ENCODE measurements at regions not wholly inside any gene's neighbourhood (a gene's known extent, or its start where the extent isn't known, plus 50 kb on each side); places are given as distances from the start of the nearest gene placed in this dataset.
A peak's percentile ranks its signal among the peaks of the same experiment; 100 is the strongest.

DNA sequence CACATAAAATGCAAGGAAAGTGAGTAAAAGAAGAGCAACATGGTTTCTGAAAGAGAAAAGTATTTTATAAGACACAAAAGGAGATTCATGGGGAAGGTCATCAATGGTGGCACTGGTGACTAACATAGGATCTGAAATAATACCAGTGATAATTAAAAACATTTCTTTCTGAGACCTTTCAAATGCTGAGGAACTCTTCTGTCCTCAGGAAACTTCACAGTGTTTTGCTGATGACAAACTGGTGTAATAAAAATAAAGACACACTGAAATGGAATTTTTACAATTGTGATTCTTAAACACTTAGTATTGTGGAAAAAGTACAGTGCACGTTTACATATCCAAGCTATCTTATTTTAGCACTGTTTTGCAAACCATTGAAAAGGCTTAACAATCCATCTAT lies 80.4 kb upstream of the ZBTB20 start:
- Histone ChIP-seq H3K4me1 (ENCODE audit: control insufficient read depth, insufficient read depth, low read length, poor library complexity, severe bottlenecking) (no peaks in the 10 kb centered on the region), H3K9me3 (ENCODE audit: control insufficient read depth, low read length) (no peaks in the 10 kb centered on the region), H3K36me3 (ENCODE audit: control insufficient read depth, insufficient read depth, low read length) (no peaks in the 10 kb centered on the region), H3K4me3 (ENCODE audit: extremely low read depth, insufficient read depth, low read length, poor library complexity, severe bottlenecking) (no peak overlapping the region), H3K27ac (ENCODE audit: low read depth, low read length, severe bottlenecking) (no peak overlapping the region)
- WGBS, 2 experiments (ENCODE audit: insufficient coverage in 2 of 2) = 86% methylated on average over 1 of the region's 1 CpG; no CpG with 5 or more reads in 1 of the 2 experiments

DNA sequence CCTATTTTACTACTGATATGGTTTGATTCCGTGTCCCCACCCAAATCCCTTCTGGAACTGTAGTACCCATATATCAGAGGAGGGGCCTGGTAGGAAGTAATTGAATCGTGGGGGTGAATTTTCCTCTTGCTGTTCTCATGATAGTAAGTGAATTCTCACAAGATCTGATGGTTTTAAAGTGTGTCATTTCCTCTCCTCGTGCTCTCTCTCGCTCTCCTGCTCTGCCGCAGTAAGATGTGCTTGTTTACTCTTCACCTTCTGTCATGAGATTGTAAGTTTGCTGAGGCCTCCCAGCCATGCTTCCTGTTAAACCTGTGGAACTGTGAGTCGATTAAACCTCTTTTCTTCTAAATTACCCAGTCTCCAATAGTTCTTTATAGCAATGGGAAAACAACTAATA lies 81.2 kb upstream of the ZBTB20 start:
- no peaks in the 10 kb centered on the region for H3K36me3 ChIP-seq (ENCODE audit: control insufficient read depth, insufficient read depth, low read length)
- H3K9me3 ChIP-seq (ENCODE audit: control insufficient read depth, low read length) = no peaks in the 10 kb centered on the region
- H3K27ac ChIP-seq (ENCODE audit: low read depth, low read length, severe bottlenecking) = no peak overlapping the region
- H3K4me3 ChIP-seq (ENCODE audit: extremely low read depth, insufficient read depth, low read length, poor library complexity, severe bottlenecking) = no peak overlapping the region
- 88 to 89% methylated on average over 4 of the region's 6 CpGs for WGBS, 2 experiments (ENCODE audit: insufficient coverage in 2 of 2)
- no peaks in the 10 kb centered on the region for H3K4me1 ChIP-seq (ENCODE audit: control insufficient read depth, insufficient read depth, low read length, poor library complexity, severe bottlenecking)

DNA sequence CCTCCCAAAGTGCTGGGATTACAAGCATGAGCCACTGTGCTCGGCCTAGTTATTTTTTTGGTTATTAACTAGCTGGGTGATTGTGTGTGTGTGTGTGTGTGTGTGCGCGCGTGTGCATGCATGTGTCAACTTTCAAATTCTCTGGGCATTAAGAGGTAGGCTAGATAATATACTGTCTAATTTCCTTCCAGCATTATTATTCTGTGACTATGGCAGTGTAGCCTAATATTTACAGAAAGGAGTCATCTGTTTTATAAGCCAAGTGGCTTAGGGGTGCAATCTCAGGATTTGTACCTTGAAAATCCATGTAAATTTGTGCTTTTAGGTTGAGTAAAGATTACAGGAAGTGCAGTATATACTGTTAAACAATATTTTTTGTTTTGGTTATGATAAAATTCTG lies 85.1 kb upstream of the ZBTB20 start:
- no peak overlapping the region for H3K4me3 ChIP-seq (ENCODE audit: extremely low read depth, insufficient read depth, low read length, poor library complexity, severe bottlenecking)
- H3K36me3 ChIP-seq (ENCODE audit: control insufficient read depth, insufficient read depth, low read length) = no peaks in the 10 kb centered on the region
- H3K4me1 ChIP-seq (ENCODE audit: control insufficient read depth, insufficient read depth, low read length, poor library complexity, severe bottlenecking) = no peaks in the 10 kb centered on the region
- H3K9me3 ChIP-seq (ENCODE audit: control insufficient read depth, low read length) = no peaks in the 10 kb centered on the region
- no CpG with 5 or more reads among the region's 4 CpGs for WGBS, 2 experiments (ENCODE audit: insufficient coverage in 2 of 2)
- no peak overlapping the region for H3K27ac ChIP-seq (ENCODE audit: low read depth, low read length, severe bottlenecking)

DNA sequence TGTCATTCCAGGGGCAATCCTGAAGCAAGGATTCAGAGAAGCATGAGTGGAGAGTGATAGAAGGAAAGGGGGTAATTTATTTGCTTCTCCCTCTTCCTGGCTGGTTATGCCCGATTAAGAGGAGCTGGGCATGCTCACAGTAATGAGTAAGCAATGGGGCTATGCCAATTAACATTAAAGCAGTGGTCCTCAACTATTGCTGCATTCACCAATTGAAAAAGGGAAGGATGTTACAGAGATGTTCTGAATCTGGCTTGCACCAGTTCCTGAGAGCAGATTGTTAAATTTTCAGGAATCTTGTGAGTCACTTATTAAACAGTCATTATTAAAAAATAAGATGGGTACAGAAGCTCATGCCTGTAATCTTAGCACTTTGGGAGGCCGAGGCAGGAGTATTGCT lies 85.9 kb upstream of the ZBTB20 start:
- Histone ChIP-seq H3K4me1 (ENCODE audit: control insufficient read depth, insufficient read depth, low read length, poor library complexity, severe bottlenecking) (no peaks in the 10 kb centered on the region), H3K36me3 (ENCODE audit: control insufficient read depth, insufficient read depth, low read length) (no peaks in the 10 kb centered on the region), H3K4me3 (ENCODE audit: extremely low read depth, insufficient read depth, low read length, poor library complexity, severe bottlenecking) (no peak overlapping the region), H3K27ac (ENCODE audit: low read depth, low read length, severe bottlenecking) (no peak overlapping the region), H3K9me3 (ENCODE audit: control insufficient read depth, low read length) (no peaks in the 10 kb centered on the region)
- WGBS, 2 experiments (ENCODE audit: insufficient coverage in 2 of 2) = no CpG with 5 or more reads among the region's 2 CpGs

DNA sequence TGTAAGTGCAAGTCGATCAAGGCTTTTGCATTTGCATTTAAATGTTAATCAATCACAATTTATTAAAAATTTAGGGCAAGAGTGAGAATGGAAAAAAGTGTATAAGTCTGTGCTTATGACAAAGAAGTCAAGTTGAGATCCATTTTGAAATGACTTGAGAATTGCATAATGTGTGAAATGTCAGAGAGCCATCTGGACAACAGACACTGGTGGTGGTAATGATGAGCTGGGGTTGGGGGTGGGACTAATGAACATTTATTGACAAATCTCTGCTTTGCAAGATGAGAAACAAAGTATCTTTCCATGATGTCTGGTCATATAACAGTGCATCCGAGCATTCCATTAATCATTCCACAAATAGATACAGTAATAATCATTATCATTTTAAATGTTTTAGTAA lies 89.4 kb upstream of the ZBTB20 start:
- WGBS, 2 experiments (ENCODE audit: insufficient coverage in 2 of 2) = no CpG with 5 or more reads among the region's 2 CpGs
- no peaks in the 10 kb centered on the region for H3K36me3 ChIP-seq (ENCODE audit: control insufficient read depth, insufficient read depth, low read length)

DNA sequence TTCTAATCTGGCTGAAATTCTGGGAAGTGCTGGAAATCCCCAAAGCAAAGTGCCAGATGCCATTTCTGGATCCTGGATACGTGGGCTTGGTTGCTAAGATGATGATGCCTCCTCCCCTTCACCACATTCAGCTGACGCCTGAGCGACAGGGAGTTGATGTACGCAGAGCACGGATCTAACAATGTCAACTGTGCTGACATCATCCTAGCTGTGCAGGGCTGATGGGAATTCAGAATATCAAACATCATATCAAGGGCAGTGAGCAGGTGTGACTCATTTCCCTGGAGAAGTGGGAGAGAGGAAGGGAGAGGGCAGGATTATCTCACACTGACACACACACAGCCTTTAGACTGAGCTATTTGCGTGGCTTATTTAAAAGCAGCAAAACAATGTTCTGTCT lies 92.6 kb upstream of the ZBTB20 start:
- H3K4me1 ChIP-seq (ENCODE audit: control insufficient read depth, insufficient read depth, low read length, poor library complexity, severe bottlenecking) = no peaks in the 10 kb centered on the region
- no peaks in the 10 kb centered on the region for H3K9me3 ChIP-seq (ENCODE audit: control insufficient read depth, low read length)
- WGBS, 2 experiments (ENCODE audit: insufficient coverage in 2 of 2) = 80 to 81% methylated on average over 1 to 4 of the region's 6 CpGs
- H3K36me3 ChIP-seq (ENCODE audit: control insufficient read depth, insufficient read depth, low read length) = no peaks in the 10 kb centered on the region
- no peak overlapping the region for H3K4me3 ChIP-seq (ENCODE audit: extremely low read depth, insufficient read depth, low read length, poor library complexity, severe bottlenecking)
- H3K27ac ChIP-seq (ENCODE audit: low read depth, low read length, severe bottlenecking) = peak overlapping the region; percentile 38

More for the DNA sequence above, 89.4 kb upstream of the ZBTB20 start:
- Histone ChIP-seq H3K4me3 (ENCODE audit: extremely low read depth, insufficient read depth, low read length, poor library complexity, severe bottlenecking) (no peak overlapping the region), H3K27ac (ENCODE audit: low read depth, low read length, severe bottlenecking) (no peak overlapping the region), H3K9me3 (ENCODE audit: control insufficient read depth, low read length) (no peaks in the 10 kb centered on the region), H3K4me1 (ENCODE audit: control insufficient read depth, insufficient read depth, low read length, poor library complexity, severe bottlenecking) (no peaks in the 10 kb centered on the region)

DNA sequence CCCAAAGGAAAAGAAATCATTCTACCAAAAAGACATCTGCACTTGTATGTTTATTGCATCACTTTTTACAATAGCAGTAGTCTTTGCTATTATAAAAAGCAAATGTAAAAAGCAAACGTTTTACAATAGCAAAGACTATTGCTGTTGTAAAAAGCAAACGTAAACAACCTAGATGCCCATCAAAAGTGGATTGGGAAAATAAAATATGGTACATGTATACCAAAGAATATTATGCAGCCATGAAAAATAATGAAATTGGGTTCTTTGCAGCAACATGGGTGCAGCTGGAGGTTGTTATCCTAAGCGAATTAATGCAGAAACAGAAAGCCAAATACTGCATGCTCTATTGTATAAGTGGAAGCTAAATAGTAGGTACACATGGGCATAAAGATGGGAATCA lies 97.3 kb upstream of the ZBTB20 start:
- Histone ChIP-seq H3K36me3 (ENCODE audit: control insufficient read depth, insufficient read depth, low read length) (no peaks in the 10 kb centered on the region), H3K9me3 (ENCODE audit: control insufficient read depth, low read length) (no peaks in the 10 kb centered on the region), H3K4me3 (ENCODE audit: extremely low read depth, insufficient read depth, low read length, poor library complexity, severe bottlenecking) (no peak overlapping the region), H3K4me1 (ENCODE audit: control insufficient read depth, insufficient read depth, low read length, poor library complexity, severe bottlenecking) (peaks cover 14% of the 10 kb centered on the region), H3K27ac (ENCODE audit: low read depth, low read length, severe bottlenecking) (no peak overlapping the region)
- 95 to 100% methylated on average over 2 to 3 of the region's 3 CpGs for WGBS, 2 experiments (ENCODE audit: insufficient coverage in 2 of 2)

DNA sequence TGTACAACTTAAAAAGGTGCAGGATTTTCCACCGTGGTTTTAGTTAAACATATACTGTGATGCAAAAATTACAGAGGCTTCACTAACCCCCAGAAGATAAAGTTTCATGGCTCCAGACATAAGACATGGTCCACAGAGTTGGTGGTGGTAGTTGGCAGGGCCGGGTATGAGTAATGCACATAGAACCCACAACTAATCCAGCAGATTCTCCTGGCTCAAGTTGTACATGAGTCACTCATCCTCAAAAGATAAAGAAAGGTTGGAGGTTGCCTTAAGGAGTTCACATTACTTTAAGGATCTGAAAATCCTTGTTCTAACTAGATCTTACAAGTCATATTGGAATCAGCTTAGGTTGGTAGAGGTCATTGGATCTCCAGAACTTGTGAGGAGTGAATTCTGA lies 98.3 kb upstream of the ZBTB20 start:
- Histone ChIP-seq H3K27ac (ENCODE audit: low read depth, low read length, severe bottlenecking) (peak overlapping the region; percentile 52), H3K4me1 (ENCODE audit: control insufficient read depth, insufficient read depth, low read length, poor library complexity, severe bottlenecking) (peaks cover 14% of the 10 kb centered on the region), H3K36me3 (ENCODE audit: control insufficient read depth, insufficient read depth, low read length) (no peaks in the 10 kb centered on the region), H3K4me3 (ENCODE audit: extremely low read depth, insufficient read depth, low read length, poor library complexity, severe bottlenecking) (no peak overlapping the region), H3K9me3 (ENCODE audit: control insufficient read depth, low read length) (no peaks in the 10 kb centered on the region)
- WGBS, 2 experiments (ENCODE audit: insufficient coverage in 2 of 2) = no CpG with 5 or more reads among the region's 2 CpGs

DNA sequence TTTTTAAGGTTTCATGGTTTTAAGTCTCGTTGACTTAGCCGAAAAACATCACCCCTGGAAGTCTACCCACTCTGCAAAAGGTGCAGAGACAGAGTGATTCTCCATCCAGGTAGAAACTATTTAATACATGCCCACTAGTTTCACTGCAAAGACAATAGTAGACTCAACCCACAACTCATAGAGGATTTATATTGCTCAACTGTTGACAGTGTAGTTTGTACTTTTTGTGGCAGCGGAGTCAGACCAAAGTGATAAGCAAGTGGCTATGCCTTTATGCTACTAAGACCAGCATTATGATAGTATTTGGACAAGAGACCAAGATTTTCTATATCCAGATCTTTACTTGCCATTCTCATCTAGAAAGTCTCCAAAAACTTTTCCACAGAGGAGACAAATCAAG lies 98.8 kb upstream of the ZBTB20 start:
- WGBS, 2 experiments (ENCODE audit: insufficient coverage in 2 of 2) = 89 to 100% methylated on average over 2 to 3 of the region's 3 CpGs
- no peaks in the 10 kb centered on the region for H3K36me3 ChIP-seq (ENCODE audit: control insufficient read depth, insufficient read depth, low read length)
- H3K4me1 ChIP-seq (ENCODE audit: control insufficient read depth, insufficient read depth, low read length, poor library complexity, severe bottlenecking) = peaks cover 14% of the 10 kb centered on the region
- no peak overlapping the region for H3K4me3 ChIP-seq (ENCODE audit: extremely low read depth, insufficient read depth, low read length, poor library complexity, severe bottlenecking)
- peak overlapping the region; percentile 52 for H3K27ac ChIP-seq (ENCODE audit: low read depth, low read length, severe bottlenecking)
- H3K9me3 ChIP-seq (ENCODE audit: control insufficient read depth, low read length) = no peaks in the 10 kb centered on the region

DNA sequence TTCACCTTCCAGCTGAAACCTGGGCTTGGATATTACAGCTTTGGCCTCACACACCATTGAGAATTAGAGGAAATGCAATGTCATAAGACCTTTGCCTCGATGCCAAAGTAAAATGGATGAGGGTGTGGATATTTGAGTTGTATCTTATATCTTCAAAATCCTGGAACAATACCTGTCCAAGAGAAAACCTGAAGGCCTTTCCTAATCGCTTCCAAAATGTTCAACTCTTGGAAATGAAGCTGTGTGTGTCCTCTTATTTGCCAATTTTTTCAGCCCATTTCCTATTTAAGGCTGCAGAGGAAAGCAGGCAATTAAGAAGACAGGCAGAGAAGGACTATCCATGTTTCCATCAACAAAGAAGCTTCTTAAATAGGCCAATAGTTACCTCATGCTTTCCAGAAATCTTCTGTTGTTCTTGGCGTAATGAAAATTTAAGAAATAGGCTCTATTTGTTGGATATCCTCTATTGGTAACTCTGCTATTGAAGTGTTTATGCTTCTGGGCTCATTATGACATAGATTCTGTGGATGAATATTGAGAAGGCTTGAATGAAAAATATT lies 99.5 kb upstream of the ZBTB20 start:
- H3K27ac ChIP-seq (ENCODE audit: low read depth, low read length, severe bottlenecking) = no peak overlapping the region

DNA sequence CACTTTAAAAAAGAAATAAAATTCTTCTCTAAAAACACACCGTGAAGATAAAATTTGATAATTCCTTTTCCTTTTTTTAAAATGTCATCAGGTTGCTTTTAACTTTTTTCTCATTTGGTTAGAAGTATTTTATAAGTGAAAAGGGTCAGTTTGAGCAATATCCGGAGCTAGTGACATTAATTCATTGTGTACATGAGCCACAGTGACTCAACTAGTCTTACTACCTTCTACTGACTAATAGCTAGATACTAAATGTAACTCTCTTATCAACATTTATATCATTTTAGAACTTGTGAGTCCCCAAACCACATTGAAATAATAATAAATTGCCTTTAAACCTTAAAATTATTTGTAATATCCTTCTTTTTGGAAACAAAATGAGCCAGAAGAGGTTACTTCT lies 101.2 kb upstream of the ZBTB20 start:
- peaks cover 14% of the 10 kb centered on the region for H3K4me1 ChIP-seq (ENCODE audit: control insufficient read depth, insufficient read depth, low read length, poor library complexity, severe bottlenecking)
- no peaks in the 10 kb centered on the region for H3K9me3 ChIP-seq (ENCODE audit: control insufficient read depth, low read length)
- H3K4me3 ChIP-seq (ENCODE audit: extremely low read depth, insufficient read depth, low read length, poor library complexity, severe bottlenecking) = no peak overlapping the region
- no peak overlapping the region for H3K27ac ChIP-seq (ENCODE audit: low read depth, low read length, severe bottlenecking)
- WGBS, 2 experiments (ENCODE audit: insufficient coverage in 2 of 2) = no CpG with 5 or more reads among the region's 2 CpGs
- no peaks in the 10 kb centered on the region for H3K36me3 ChIP-seq (ENCODE audit: control insufficient read depth, insufficient read depth, low read length)

More for the DNA sequence above, 99.5 kb upstream of the ZBTB20 start:
- Histone ChIP-seq H3K9me3 (ENCODE audit: control insufficient read depth, low read length) (no peaks in the 10 kb centered on the region), H3K4me1 (ENCODE audit: control insufficient read depth, insufficient read depth, low read length, poor library complexity, severe bottlenecking) (peaks cover 14% of the 10 kb centered on the region), H3K4me3 (ENCODE audit: extremely low read depth, insufficient read depth, low read length, poor library complexity, severe bottlenecking) (no peak overlapping the region), H3K36me3 (ENCODE audit: control insufficient read depth, insufficient read depth, low read length) (no peaks in the 10 kb centered on the region)
- WGBS, 2 experiments (ENCODE audit: insufficient coverage in 2 of 2) = 83 to 100% methylated on average over 1 of the region's 3 CpGs
